ENCODE measurements at regions not wholly inside any gene's neighbourhood (a gene's known extent, or its start where the extent isn't known, plus 50 kb on each side); places are given as distances from the start of the nearest gene placed in this dataset.

GRCh38 chr10:90373911-90374310 is 483.9 kb downstream of the HTR7 start:
- Histone ChIP-seq H3K36me3 (no peaks in the 10 kb centered on the region), H3K27me3 (no peaks in the 10 kb centered on the region), H3K4me3 (no peak overlapping the region), H3K9me3 (no peaks in the 10 kb centered on the region), H3K4me1 (no peaks in the 10 kb centered on the region), H3K27ac (no peak overlapping the region)
- intact Hi-C loops (cut with DNase I; ENCODE audit: low total_unique reads) = no loop called here
- TF ChIP-seq POLR2A (IDR thresholded peaks at IDR 0.05) = no peak
- no peak for TF ChIP-seq CTCF (IDR thresholded peaks at IDR 0.05)
- no peak for DNase-seq

GRCh38 chr10:90378524-90379076 is 479.2 kb downstream of the HTR7 start:
- no peak for TF ChIP-seq CTCF (IDR thresholded peaks at IDR 0.05)
- no peak for TF ChIP-seq POLR2A (IDR thresholded peaks at IDR 0.05)
- Histone ChIP-seq H3K4me3 (no peak overlapping the region), H3K9me3 (no peaks in the 10 kb centered on the region), H3K36me3 (no peaks in the 10 kb centered on the region), H3K27me3 (no peaks in the 10 kb centered on the region), H3K27ac (no peak overlapping the region), H3K4me1 (no peaks in the 10 kb centered on the region)
- no peak for DNase-seq
- intact Hi-C loops (cut with DNase I; ENCODE audit: low total_unique reads) = no loop called here

DNA sequence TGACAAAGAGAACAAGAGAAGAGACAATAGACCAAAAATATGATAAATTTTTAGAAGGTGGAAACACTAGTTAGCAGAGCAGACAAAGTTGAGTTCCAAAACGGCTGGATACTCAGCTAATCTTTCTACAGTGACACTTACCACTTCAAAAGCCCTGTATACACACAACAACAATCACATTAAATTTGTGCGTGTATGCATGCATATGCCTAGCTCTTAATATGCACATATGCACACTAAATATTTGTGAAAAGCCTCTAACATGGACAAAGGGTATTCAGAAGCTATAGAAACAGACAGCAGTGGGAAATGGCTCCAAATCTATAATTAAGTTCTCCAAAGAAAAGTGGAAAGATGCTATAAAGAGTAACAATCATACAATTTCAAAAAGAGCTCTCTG is 476.4 kb downstream of the HTR7 start:
- intact Hi-C loops (cut with DNase I; ENCODE audit: low total_unique reads) = no loop called here
- DNase-seq = no peak
- Histone ChIP-seq H3K36me3 (no peaks in the 10 kb centered on the region), H3K27me3 (no peaks in the 10 kb centered on the region), H3K27ac (no peak overlapping the region), H3K4me3 (no peak overlapping the region), H3K9me3 (no peaks in the 10 kb centered on the region), H3K4me1 (no peaks in the 10 kb centered on the region)
- TF ChIP-seq POLR2A (IDR thresholded peaks at IDR 0.05) = no peak
- TF ChIP-seq CTCF (IDR thresholded peaks at IDR 0.05) = no peak

GRCh38 chr10:90389876-90390275 is 468.0 kb downstream of the HTR7 start:
- Histone ChIP-seq H3K36me3 (no peaks in the 10 kb centered on the region), H3K27ac (no peak overlapping the region), H3K27me3 (no peaks in the 10 kb centered on the region), H3K9me3 (no peaks in the 10 kb centered on the region), H3K4me3 (no peak overlapping the region), H3K4me1 (no peaks in the 10 kb centered on the region)
- no peak for DNase-seq
- no peak for TF ChIP-seq POLR2A (IDR thresholded peaks at IDR 0.05)
- no peak for TF ChIP-seq CTCF (IDR thresholded peaks at IDR 0.05)
- intact Hi-C loops (cut with DNase I; ENCODE audit: low total_unique reads) = no loop called here

DNA sequence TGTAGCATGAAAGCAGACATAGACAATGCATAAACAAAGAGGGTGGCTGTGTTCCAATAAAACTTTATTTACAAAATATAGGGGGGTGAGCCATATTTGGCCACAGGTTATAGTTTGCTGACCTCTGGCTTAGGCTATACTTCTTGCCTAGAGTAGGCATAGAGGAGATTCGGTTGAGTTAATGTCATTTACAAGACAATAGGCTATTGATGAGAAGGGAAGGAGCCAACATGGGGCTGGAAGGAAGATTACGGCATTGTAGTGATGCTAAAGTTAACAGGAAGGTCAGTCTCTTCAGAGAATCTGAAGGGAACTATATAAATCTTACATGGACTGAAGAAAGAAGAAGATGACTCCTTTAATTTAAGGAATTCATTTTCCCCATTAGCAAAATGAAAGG is 463.5 kb downstream of the HTR7 start:
- Histone ChIP-seq H3K4me3 (no peak overlapping the region), H3K4me1 (no peaks in the 10 kb centered on the region), H3K9me3 (no peaks in the 10 kb centered on the region), H3K27me3 (no peaks in the 10 kb centered on the region), H3K27ac (no peak overlapping the region), H3K36me3 (no peaks in the 10 kb centered on the region)
- intact Hi-C loops (cut with DNase I; ENCODE audit: low total_unique reads) = no loop called here
- TF ChIP-seq POLR2A (IDR thresholded peaks at IDR 0.05) (no peak), CTCF (IDR thresholded peaks at IDR 0.05) (no peak)
- no peak for DNase-seq
